ENCODE measurements at regions not wholly inside any gene's neighbourhood (a gene's known extent, or its start where the extent isn't known, plus 50 kb on each side); places are given as distances from the start of the nearest gene placed in this dataset.
A peak's percentile ranks its signal among the peaks of the same experiment; 100 is the strongest.

- Histone ChIP-seq H3K27me3 (replicated peaks; ENCODE audit: control insufficient read depth, insufficient read depth, low read length) (no peaks in the 10 kb centered on the region), H3K4me3 (ENCODE audit: low read length) (no peak overlapping the region), H3K4me1 (ENCODE audit: control insufficient read depth, insufficient read depth, low read length) (no peaks in the 10 kb centered on the region), H3K9me3 (ENCODE audit: control insufficient read depth, low read length) (no peaks in the 10 kb centered on the region), H3K9ac (ENCODE audit: low read length) (no peak overlapping the region), H3K36me3 (ENCODE audit: control insufficient read depth, insufficient read depth, low read length, severe bottlenecking) (no peaks in the 10 kb centered on the region)
- no peak for DNase-seq (ENCODE audit: low read depth)
Measured at GRCh38 chr3:145752576-145752975, 408.4 kb downstream of the PLOD2 start.

GRCh38 chr3:145754605-145755289 is 406.2 kb downstream of the PLOD2 start:
- DNase-seq (ENCODE audit: low read depth): no peak
- no peaks in the 10 kb centered on the region for H3K27me3 ChIP-seq (replicated peaks; ENCODE audit: control insufficient read depth, insufficient read depth, low read length)
- H3K9ac ChIP-seq (ENCODE audit: low read length): no peak overlapping the region
- no peak overlapping the region for H3K4me3 ChIP-seq (ENCODE audit: low read length)
- H3K4me1 ChIP-seq (ENCODE audit: control insufficient read depth, insufficient read depth, low read length): no peaks in the 10 kb centered on the region
- no peaks in the 10 kb centered on the region for H3K9me3 ChIP-seq (ENCODE audit: control insufficient read depth, low read length)
- H3K36me3 ChIP-seq (ENCODE audit: control insufficient read depth, insufficient read depth, low read length, severe bottlenecking): no peaks in the 10 kb centered on the region

GRCh38 chr3:145760036-145760435 is 400.9 kb downstream of the PLOD2 start:
- no peaks in the 10 kb centered on the region for H3K9me3 ChIP-seq (ENCODE audit: control insufficient read depth, low read length)
- DNase-seq (ENCODE audit: low read depth): no peak
- H3K4me1 ChIP-seq (ENCODE audit: control insufficient read depth, insufficient read depth, low read length): no peaks in the 10 kb centered on the region
- no peak overlapping the region for H3K4me3 ChIP-seq (ENCODE audit: low read length)
- no peak overlapping the region for H3K9ac ChIP-seq (ENCODE audit: low read length)
- H3K27me3 ChIP-seq (replicated peaks; ENCODE audit: control insufficient read depth, insufficient read depth, low read length): no peaks in the 10 kb centered on the region
- H3K36me3 ChIP-seq (ENCODE audit: control insufficient read depth, insufficient read depth, low read length, severe bottlenecking): no peaks in the 10 kb centered on the region

- H3K9me3 ChIP-seq (ENCODE audit: control insufficient read depth, low read length): no peaks in the 10 kb centered on the region
Measured at GRCh38 chr3:145767909-145768308, 393.1 kb downstream of the PLOD2 start.

GRCh38 chr3:145776782-145777408 is 384.1 kb downstream of the PLOD2 start:
- DNase-seq (ENCODE audit: low read depth): peak; percentile 81

More at GRCh38 chr3:145767909-145768308, 393.1 kb downstream of the PLOD2 start:
- DNase-seq (ENCODE audit: low read depth): peak; percentile 74
- H3K27me3 ChIP-seq (replicated peaks; ENCODE audit: control insufficient read depth, insufficient read depth, low read length): no peaks in the 10 kb centered on the region
- no peak overlapping the region for H3K9ac ChIP-seq (ENCODE audit: low read length)
- H3K36me3 ChIP-seq (ENCODE audit: control insufficient read depth, insufficient read depth, low read length, severe bottlenecking): no peaks in the 10 kb centered on the region
- H3K4me1 ChIP-seq (ENCODE audit: control insufficient read depth, insufficient read depth, low read length): no peaks in the 10 kb centered on the region
- no peak overlapping the region for H3K4me3 ChIP-seq (ENCODE audit: low read length)

GRCh38 chr3:145780301-145780700 is 380.7 kb downstream of the PLOD2 start:
- H3K36me3 ChIP-seq (ENCODE audit: control insufficient read depth, insufficient read depth, low read length, severe bottlenecking): no peaks in the 10 kb centered on the region
- H3K9me3 ChIP-seq (ENCODE audit: control insufficient read depth, low read length): no peaks in the 10 kb centered on the region
- no peak overlapping the region for H3K9ac ChIP-seq (ENCODE audit: low read length)
- no peaks in the 10 kb centered on the region for H3K27me3 ChIP-seq (replicated peaks; ENCODE audit: control insufficient read depth, insufficient read depth, low read length)
- H3K4me3 ChIP-seq (ENCODE audit: low read length): no peak overlapping the region
- no peak for DNase-seq (ENCODE audit: low read depth)
- H3K4me1 ChIP-seq (ENCODE audit: control insufficient read depth, insufficient read depth, low read length): no peaks in the 10 kb centered on the region

More at GRCh38 chr3:145776782-145777408, 384.1 kb downstream of the PLOD2 start:
- H3K27me3 ChIP-seq (replicated peaks; ENCODE audit: control insufficient read depth, insufficient read depth, low read length): no peaks in the 10 kb centered on the region
- H3K4me1 ChIP-seq (ENCODE audit: control insufficient read depth, insufficient read depth, low read length): no peaks in the 10 kb centered on the region
- H3K9ac ChIP-seq (ENCODE audit: low read length): no peak overlapping the region
- no peak overlapping the region for H3K4me3 ChIP-seq (ENCODE audit: low read length)
- no peaks in the 10 kb centered on the region for H3K9me3 ChIP-seq (ENCODE audit: control insufficient read depth, low read length)
- no peaks in the 10 kb centered on the region for H3K36me3 ChIP-seq (ENCODE audit: control insufficient read depth, insufficient read depth, low read length, severe bottlenecking)

- Histone ChIP-seq H3K36me3 (ENCODE audit: control insufficient read depth, insufficient read depth, low read length, severe bottlenecking) (no peaks in the 10 kb centered on the region), H3K9ac (ENCODE audit: low read length) (no peak overlapping the region), H3K4me1 (ENCODE audit: control insufficient read depth, insufficient read depth, low read length) (no peaks in the 10 kb centered on the region), H3K9me3 (ENCODE audit: control insufficient read depth, low read length) (no peaks in the 10 kb centered on the region), H3K4me3 (ENCODE audit: low read length) (no peak overlapping the region), H3K27me3 (replicated peaks; ENCODE audit: control insufficient read depth, insufficient read depth, low read length) (no peaks in the 10 kb centered on the region)
- no peak for DNase-seq (ENCODE audit: low read depth)
Measured at GRCh38 chr3:145785668-145786067, 375.3 kb downstream of the PLOD2 start.

GRCh38 chr3:145798007-145798406 is 363.0 kb downstream of the PLOD2 start:
- Histone ChIP-seq H3K9me3 (ENCODE audit: control insufficient read depth, low read length) (no peaks in the 10 kb centered on the region), H3K27me3 (replicated peaks; ENCODE audit: control insufficient read depth, insufficient read depth, low read length) (no peaks in the 10 kb centered on the region), H3K9ac (ENCODE audit: low read length) (no peak overlapping the region), H3K4me1 (ENCODE audit: control insufficient read depth, insufficient read depth, low read length) (no peaks in the 10 kb centered on the region), H3K4me3 (ENCODE audit: low read length) (no peak overlapping the region), H3K36me3 (ENCODE audit: control insufficient read depth, insufficient read depth, low read length, severe bottlenecking) (no peaks in the 10 kb centered on the region)
- DNase-seq (ENCODE audit: low read depth): no peak

GRCh38 chr3:145798696-145799537 is 362.1 kb downstream of the PLOD2 start:
- no peak overlapping the region for H3K9ac ChIP-seq (ENCODE audit: low read length)
- H3K9me3 ChIP-seq (ENCODE audit: control insufficient read depth, low read length): no peaks in the 10 kb centered on the region
- H3K36me3 ChIP-seq (ENCODE audit: control insufficient read depth, insufficient read depth, low read length, severe bottlenecking): no peaks in the 10 kb centered on the region
- H3K4me3 ChIP-seq (ENCODE audit: low read length): peak overlapping the region; percentile 0
- DNase-seq (ENCODE audit: low read depth): peak; percentile 36
- no peaks in the 10 kb centered on the region for H3K27me3 ChIP-seq (replicated peaks; ENCODE audit: control insufficient read depth, insufficient read depth, low read length)
- no peaks in the 10 kb centered on the region for H3K4me1 ChIP-seq (ENCODE audit: control insufficient read depth, insufficient read depth, low read length)

- H3K9me3 ChIP-seq (ENCODE audit: control insufficient read depth, low read length): no peaks in the 10 kb centered on the region
- H3K27me3 ChIP-seq (replicated peaks; ENCODE audit: control insufficient read depth, insufficient read depth, low read length): no peaks in the 10 kb centered on the region
- no peak overlapping the region for H3K9ac ChIP-seq (ENCODE audit: low read length)
- no peaks in the 10 kb centered on the region for H3K36me3 ChIP-seq (ENCODE audit: control insufficient read depth, insufficient read depth, low read length, severe bottlenecking)
- no peaks in the 10 kb centered on the region for H3K4me1 ChIP-seq (ENCODE audit: control insufficient read depth, insufficient read depth, low read length)
- H3K4me3 ChIP-seq (ENCODE audit: low read length): no peak overlapping the region
- no peak for DNase-seq (ENCODE audit: low read depth)
Measured at GRCh38 chr3:145801696-145802095, 359.3 kb downstream of the PLOD2 start.

GRCh38 chr3:145807990-145808389 is 353.0 kb downstream of the PLOD2 start:
- Histone ChIP-seq H3K36me3 (ENCODE audit: control insufficient read depth, insufficient read depth, low read length, severe bottlenecking) (no peaks in the 10 kb centered on the region), H3K4me3 (ENCODE audit: low read length) (no peak overlapping the region), H3K9ac (ENCODE audit: low read length) (no peak overlapping the region), H3K4me1 (ENCODE audit: control insufficient read depth, insufficient read depth, low read length) (no peaks in the 10 kb centered on the region), H3K9me3 (ENCODE audit: control insufficient read depth, low read length) (no peaks in the 10 kb centered on the region), H3K27me3 (replicated peaks; ENCODE audit: control insufficient read depth, insufficient read depth, low read length) (no peaks in the 10 kb centered on the region)
- DNase-seq (ENCODE audit: low read depth): peak; percentile 49
